DMS 273 treated with DMSO at 0.1 percent for 48 hours (cell line): ENCODE measurements at regions not wholly inside any gene's neighbourhood (a gene's known extent, or its start where the extent isn't known, plus 50 kb on each side); places are given as distances from the start of the nearest gene placed in this dataset.

ENCODE experiments used
- DNase-seq: peaks from one replicate; lab custom pipeline; 2025; lab: John Stamatoyannopoulos, UW

DNA sequence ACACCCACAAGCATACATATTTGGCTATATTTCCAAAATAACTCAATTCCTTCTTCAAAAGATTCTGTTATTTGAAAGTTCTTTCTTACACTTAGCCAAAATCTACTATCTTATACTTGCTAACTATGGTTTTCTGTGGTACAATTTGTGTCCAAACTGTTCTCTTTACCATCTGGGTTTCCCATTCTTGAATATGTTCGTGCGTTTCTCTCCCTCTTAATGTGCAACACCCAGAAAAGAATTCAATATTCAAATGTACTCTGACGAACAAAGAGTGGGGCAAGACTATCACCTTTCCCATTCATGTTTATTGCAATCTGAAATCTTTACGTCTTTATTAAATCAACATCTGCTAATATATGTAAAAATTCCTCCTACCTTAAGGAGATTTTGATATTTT lies 912.7 kb downstream of the FAT4 start:
- no peak for DNase-seq

DNA sequence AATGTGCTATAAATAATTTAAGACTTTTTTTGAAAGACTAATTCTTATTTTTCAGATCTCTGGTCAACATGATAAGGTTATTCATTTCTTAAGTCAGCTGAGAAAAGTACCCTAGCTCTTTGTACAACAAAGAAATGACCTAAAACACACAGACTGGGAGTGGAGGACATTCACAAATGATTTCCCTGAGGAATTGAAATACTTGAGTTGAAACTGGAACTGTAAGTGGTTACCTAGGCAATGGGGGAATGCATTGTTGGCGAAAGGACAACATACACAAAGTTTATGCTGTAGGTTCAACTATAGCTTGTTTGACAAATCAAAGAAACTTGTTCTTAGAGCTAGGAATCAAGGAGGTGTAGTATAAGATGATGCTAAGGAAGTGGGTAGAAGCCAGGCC lies 915.5 kb downstream of the FAT4 start:
- DNase-seq: no peak

DNA sequence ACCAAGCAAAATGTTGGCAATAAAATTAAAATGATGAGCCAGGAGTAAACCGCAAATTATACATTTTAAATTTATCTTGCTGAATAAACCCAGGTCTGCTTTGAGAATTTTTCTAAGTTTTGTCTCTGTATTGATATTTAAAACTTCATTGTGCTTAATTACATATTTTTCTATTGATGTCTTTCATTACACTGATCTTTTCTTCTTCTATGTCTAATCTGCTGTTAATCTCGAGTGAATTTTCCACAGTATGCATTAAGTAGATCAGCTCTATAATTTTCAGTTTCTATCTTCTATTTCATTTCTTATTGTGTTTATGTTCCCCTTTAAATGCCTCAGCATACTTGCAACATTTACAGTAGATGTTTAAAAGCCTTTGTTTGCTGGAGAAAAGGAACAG lies 918.7 kb downstream of the FAT4 start:
- no peak for DNase-seq

DNA sequence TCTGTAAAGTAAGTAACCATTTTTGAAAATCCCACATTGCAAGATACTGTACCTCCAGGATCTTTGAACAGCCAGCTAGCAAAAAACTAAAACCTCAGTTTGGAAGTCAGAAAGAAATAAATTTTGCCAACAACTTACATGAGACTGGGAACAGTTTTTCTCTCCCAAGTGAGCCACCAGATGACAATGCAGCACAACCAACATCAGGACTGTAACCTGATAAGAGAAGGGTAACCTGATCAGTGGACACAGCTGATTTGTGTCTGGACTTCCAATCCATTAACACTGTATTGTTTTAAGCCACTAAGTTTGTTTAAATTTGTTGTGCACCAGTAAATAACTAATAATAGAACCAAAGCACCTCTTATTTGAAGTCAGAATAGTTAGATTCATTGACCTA lies 923.3 kb downstream of the FAT4 start:
- DNase-seq: no peak

DNA sequence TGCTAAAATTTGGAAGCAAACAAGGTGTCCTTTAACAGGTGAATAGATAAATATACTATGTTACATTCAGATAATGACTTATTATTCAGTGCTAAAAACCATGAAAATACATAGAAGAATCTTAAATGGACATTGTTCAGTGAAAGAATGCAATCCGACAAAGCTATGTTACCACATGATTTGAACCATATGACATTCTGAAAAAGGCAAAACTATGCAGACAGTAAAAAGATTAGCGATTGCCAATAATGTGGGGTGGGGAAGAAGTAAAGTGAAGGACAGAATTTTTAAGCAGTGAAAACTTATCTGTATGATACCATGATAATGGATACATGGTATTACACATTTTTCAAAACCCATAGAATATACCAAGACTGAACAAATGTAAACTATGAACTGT lies 926.9 kb downstream of the FAT4 start:
- no peak for DNase-seq

DNA sequence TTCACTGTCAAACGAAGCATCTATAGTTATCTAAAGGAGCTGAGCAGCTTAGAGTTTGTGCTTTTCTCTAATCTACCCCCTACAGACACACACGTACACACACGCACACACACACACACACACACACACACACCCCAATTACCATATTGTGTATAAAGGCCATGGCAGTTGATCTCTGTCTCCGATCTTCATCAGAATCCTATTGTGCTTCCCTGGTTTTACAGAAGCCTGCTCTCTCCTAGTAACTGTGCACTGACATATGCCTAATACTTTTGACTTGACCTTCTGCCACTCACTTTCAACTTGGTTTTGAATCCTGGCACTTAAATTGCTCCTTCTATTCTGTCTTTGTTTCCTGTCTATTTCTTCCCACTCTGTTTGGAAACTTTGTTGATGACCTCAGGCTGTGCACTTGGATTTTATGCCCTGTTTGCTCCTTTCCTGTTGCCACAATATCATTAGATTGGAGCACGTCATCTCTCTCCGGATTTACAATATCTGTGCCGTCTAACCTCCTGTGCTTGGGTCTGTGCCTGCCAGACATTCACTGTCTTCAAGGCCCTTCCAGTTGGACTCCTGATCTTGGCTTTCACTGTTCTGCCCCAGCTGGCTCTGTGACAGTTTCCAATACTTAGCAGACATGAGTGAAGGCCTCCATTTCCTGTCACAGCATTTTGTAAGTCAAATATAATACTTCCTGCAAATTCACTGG lies 928.1 kb downstream of the FAT4 start:
- no peak for DNase-seq

DNA sequence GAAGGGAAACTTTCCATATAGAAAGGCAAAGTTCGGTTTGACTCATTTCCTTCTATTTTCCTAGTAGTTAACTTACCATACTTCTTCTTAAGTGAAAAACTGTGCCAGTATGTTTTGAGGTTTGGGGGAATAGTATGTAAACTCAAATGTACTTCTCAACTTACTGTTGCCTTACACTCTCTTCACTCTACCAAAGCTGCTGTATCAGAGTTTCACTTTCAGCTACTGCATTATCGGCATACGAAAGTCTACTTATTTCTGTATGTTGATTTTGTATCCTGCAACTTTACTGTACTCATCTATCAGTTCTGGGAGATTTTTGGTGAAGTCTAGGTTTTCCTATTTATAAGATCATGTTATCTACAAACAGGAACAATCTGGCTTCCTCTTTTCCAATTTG lies 932.7 kb downstream of the FAT4 start:
- no peak for DNase-seq

DNA sequence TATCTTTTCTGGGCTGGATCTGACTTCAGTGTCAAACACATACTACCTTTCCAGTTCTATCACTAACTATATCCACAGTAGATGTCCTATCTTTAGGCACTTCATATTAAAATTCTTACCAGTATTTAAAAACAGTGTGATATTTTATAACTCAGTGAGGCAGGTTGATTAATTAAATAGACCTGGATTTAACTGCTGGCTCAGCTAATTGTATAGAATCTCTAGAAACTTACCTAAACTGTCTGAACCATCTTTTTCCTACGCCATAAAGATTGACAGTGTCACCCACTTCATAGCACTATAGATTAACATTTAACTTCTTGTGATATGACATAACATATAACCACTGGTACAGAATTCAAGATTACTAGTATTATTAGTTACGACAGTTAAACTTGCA lies 935.3 kb downstream of the FAT4 start:
- no peak for DNase-seq

DNA sequence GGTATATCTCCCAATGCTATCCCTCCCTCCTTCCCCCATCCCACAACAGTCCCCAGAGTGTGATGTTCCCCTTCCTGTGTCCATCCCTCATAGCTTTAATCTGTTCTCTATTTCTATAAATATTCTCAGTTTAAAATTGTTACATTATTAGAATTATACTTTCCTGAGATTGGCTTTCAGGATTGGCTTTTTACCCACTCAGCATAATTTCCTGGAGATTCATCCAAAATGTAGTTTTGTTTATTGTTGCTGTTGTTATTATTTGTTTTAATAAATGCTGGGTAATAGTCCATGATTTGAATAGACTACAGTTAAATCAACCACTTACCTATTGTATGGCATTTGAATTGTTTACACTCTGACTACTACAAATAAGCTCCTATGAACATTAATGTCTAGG lies 936.4 kb downstream of the FAT4 start:
- DNase-seq: no peak

DNA sequence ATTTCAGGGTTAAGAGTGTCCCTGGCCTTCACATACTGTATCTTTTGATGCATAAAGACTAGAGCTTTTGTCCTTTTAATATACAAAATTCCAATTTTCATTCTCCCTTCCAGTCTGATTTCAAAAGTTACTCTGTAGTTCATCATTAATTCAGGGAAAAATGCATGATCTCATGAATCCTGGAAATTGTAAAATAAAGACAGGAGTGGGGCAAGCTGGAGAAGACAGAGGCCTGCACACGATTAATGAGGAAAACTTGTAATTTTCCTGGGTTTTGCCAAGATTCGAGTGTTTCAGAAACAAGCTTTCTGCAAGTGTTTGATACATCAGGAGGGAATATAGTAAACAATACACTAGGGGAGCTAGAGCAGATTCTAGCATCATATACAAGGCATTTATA lies 947.9 kb downstream of the FAT4 start:
- no peak for DNase-seq

DNA sequence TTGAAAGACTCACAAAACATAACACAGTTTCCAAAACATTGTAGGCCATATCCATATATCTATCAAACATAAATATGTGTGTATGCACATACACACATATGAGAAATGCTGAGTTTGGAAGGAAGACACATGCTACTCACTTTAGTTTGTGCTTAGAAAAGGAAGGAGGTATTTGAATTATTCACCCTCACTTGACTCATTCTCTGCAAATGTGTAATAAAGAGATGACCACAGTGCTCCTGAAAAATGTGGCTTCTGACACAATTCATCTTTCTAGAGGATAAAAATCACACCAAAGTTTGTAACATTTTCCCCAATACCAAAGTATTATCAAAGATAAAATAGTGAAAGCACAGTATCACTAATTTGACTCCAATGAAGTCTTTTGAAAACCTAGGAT lies 950.1 kb downstream of the FAT4 start:
- DNase-seq: no peak

DNA sequence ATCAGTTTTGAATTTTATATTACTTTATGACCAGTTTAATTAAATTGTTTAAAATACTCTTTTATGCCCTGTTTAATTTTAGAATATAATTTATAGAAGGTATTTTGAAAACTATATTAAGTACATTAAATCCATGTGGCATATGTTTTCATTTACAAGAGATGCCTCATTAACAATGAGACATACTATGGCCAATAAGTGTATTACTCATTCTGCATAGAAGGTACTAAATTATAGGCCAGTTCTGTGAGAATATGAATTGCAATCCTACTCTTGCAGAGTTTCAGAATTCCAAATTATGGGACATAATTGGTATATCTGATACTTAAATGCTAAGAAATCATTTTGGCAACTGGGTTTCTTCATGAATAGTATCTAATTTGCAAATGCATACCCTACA lies 951.1 kb downstream of the FAT4 start:
- no peak for DNase-seq

DNA sequence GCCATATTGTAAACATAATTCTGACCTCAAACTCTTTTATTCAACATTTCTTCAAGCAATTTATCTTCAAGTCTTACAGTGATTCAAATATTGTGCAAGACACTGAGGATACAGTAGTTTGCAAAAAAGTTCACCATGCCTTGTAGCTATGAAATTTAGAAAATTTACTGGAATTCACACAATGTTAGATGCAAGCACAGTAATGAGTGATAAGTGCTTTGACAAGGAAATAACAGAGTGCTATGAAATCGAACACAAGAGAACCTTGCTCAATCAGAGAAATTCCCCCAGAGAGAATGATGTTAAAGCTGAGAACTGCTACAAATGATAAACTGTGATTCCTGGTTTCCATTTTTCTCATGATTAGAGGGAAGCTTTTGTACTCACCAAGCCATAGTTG lies 952.9 kb downstream of the FAT4 start:
- no peak for DNase-seq

DNA sequence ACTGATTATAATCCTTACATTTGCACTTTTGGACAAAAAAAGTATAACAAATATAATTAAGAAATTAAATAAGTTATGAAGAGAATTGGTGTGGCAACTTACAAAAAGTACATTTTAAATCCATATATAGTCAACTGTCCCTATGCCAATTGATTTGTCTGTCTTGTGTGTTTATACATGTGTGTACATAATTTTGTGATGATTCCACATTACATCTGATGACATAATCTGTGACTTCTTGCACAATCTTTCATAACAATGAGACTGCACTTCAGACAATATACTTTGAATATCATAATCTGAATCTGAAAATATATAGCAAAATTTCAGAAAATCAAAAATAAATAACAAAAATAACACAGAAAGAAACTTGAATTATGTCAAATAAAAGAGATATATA lies 953.4 kb downstream of the FAT4 start:
- DNase-seq: no peak

DNA sequence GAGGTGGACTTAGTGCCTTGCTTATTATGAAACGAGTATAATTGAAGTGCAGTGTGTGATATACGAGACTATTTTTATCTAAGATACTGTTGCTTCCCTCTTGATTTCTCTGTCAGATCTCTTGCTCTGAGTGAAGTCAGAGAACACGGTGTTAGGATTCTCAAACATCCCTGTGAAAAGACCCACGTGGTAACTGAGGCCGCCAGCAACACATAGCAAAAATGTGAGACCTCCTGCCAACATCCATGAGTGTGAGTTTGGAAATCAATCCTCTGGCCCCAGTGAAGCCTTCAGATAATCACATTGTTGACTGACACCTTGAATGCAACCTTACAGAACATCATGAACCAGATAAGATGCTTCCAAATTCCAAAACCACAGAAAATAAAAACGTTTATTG lies 954.4 kb downstream of the FAT4 start:
- no peak for DNase-seq

DNA sequence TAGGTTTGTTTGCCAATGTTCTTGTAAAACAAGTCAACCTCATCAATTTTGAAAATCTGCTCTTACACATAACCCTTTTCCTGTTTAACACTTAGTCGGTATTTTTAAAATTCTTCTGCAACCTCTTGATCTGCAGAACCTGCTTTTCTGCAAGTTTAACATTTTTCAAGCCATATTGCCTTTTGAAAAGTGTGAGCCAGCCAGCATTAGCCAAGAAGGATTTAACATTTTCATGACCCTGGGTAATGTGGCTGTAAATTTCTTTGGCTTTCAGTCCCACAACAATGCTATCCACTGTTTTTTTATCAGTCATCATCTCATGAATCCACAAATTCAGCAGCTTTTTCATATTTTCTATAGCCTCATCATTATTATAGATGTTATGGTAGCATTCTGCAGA lies 956.5 kb downstream of the FAT4 start:
- no peak for DNase-seq

DNA sequence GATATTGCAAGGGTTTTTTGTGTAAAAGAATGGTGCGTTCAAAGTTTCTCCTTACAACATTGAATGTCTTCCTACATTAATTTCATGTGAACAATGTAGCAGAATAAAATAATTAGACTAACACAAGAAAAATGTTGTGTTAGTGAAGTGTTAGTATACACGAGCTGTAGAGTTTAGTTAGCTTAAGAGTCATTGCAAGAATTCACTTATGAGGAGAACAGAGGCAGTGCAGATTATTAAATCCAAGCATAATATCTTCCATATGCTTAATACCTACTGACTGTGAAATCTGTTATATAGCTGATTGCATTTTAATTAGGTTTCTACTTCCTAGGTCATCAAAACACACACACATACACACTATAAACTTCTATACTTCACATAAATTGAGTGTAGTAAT lies 959.0 kb downstream of the FAT4 start:
- DNase-seq: no peak

DNA sequence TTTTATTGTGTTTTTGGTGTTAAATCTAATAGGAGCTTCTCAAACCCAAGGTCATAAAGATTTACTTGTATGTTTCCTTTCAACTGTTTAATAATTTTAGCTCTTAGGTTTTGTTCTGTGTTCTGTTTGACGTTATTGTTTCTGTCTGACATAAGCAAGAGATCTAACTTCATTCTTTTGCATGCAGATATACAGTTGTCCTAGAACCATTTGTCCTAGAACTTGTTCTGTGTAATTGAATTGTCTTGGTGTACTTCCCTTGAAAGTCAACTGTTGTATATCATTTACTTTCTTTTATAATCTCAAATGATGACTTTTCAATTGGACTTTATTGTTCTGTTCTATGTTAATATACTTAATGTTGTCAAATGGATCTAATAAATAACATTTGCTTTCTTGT lies 977.1 kb downstream of the FAT4 start:
- DNase-seq: no peak

DNA sequence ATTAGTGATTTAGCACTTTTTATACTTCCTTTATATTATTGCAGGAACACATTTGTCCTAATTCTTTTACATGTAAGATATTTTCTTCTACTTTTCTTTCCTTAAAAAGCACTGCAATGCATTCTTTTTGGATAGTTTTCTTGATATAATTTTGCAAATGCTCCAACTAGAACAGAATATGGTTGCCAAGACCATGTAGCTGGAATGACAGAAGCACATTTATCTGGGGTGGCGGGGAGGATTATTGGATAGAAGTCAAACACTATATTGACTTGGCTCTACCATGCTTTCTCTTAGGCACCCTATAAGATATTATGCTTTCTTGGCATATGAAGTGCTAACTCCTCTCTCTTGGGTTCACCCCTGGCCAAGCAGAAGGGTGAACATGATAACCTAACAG lies 983.5 kb downstream of the FAT4 start:
- no peak for DNase-seq

DNA sequence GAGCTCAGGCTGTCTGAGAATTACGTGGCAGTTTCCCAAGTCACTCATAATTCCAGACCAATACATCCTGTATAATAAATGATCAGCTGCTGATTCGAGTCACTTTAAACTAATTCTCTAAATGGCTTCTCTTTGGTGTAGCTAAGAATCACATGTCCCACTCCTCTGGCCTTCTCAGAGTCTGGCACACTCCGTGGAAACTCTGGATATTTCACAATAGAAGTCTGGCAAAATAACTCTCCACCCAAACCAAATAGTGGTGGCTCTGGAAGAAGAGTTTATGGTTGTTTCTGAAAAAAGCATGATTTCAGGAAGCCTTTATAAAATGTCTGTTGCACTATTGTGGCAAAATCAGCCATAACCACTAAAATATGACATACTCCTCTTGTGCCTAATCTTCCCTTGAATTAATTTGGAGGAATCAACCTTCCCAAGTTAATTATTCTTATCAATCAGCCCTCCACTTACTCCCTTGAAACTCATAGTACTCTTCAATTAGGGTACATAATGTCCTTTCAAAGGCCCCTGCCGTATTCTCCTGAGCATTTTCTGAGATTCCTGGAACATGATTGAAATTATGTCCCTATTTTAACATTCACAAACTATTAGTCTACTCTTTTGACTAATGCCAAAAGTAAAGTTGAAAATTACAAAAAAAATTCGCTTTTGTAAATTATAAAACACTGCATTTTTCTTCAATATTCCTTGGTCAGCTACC lies 991.6 kb downstream of the FAT4 start:
- no peak for DNase-seq

DNA sequence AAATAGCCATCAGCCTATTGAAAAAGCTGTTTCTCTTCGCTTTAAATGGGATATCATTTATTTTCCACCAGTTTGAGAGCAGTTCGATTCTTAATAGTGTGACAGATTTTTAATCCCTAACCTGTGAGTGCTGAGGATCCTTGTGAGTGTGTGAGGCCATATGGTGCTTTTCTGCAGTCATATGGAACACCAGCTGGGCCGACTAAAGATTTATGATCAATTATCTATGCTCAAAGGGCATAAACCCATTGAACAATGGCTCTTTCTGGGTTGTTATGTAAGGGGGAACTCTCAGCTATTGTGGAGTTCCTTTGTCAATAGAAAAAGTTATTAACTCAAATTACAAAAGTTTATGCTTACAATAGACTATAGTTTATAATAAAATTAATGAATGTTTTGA lies 1003.6 kb downstream of the FAT4 start:
- DNase-seq: peak; percentile 65

DNA sequence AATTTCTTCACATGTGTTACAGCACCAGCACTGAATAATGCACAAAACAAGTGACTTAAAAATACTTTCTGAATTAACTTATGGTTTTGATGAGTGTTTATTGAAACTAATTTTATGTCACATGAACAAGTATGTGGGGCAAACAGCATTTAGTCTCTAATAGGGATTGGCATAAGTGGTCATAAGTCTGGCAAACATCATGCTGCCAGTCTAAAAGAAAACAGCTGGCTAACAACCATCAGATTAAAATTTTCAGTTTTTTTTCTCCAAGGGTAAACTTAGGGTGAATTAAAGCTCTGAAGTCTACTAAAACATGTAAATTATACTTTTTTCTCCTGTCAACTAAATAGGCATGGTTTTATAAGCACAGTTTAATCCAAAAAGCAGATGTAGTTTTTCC lies 1014.2 kb downstream of the FAT4 start:
- DNase-seq: no peak

DNA sequence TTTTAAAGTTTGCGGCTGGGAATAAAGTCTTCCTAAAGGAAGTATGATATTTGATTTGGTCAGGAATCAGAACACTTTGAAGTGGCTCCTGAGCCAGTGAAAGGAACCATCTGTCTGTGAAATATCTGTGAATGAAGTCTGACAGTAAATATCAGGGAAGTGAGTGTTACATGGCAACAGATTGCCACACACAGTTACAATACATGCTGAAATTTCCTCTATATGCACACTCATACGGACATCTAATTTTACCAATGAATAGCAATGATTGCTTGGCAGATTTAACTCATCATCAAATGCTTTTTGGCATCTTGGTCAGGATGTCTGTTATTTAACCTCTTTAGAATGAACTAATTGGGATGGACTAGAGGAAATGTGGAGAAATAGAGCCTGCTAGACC lies 1023.8 kb downstream of the FAT4 start:
- DNase-seq: no peak

DNA sequence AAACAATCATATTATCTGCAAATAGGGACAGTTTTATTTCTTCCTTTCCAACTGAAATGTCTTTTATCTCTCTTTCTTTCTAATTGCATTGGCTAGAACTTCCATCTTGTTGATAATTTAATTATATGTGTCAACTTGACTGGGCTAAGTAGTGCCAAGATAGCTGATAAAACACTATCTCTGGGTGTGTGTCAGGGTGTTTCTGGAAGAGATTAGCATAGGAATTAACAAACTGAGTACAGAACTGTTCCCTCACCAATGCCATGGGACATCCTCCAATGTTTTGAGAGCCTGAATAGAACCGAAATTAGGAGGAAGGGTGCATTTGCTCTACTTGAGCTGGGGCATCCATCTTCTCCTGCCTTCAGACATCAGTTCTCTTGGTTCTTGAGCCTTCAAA lies 1027.2 kb downstream of the FAT4 start:
- DNase-seq: no peak
